NCI-H82 treated with DMSO at 0.1 percent for 48 hours (cell line): ENCODE measurements at regions not wholly inside any gene's neighbourhood (a gene's known extent, or its start where the extent isn't known, plus 50 kb on each side); places are given as distances from the start of the nearest gene placed in this dataset.
"Not testable (repeated sequence)": the region's sequence is repeated elsewhere in the genome, so short reads cannot be mapped to it uniquely, and the experiment has no call there.

Experiments used
- DNase-seq: peaks from one replicate; lab custom pipeline; 2025; ENCODE audit not compliant: unreplicated experiment; lab: John Stamatoyannopoulos, UW

GRCh38 chr2:129361688-129362087 is 617.8 kb upstream of the RAB6C start:
- DNase-seq = no peak

DNA sequence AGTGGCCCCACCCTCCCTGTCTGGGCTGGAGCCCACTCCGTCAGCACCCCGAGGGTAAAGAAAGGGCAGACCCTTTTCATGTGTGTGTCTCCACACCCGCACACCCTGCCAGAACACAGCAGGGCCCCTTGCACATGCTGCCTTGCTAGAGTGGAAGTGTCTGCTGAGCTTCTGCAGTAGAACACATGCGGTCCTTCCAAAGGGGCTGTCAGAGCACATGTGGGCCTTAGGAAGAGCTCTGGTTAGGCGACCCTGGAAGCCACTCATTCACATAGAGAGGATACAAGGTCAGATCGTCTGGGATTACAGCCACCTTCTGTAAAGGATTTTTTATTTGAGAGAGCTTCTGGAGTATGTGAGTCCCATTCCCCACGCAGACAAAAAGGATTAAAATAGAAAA is 613.2 kb upstream of the RAB6C start:
- DNase-seq = no peak

DNA sequence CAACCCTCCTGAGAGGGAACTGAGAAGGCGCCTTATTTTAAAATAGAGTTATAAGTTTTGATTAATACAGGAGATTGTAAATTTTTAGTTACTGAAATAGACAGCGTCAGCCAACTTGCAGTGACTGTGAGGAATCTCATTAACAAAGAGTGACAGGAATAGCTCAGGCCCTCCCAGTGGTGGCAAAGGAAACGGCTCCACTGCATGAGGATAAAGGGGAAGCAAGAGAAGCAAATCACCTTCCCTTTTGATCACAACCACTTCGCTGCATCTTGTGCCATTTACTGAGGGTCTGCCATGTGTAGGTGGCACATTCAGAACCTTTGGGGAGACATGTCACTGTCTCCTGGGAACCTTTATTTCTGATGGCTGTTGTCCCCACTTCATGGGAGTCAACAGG is 612.4 kb upstream of the RAB6C start:
- no peak for DNase-seq

DNA sequence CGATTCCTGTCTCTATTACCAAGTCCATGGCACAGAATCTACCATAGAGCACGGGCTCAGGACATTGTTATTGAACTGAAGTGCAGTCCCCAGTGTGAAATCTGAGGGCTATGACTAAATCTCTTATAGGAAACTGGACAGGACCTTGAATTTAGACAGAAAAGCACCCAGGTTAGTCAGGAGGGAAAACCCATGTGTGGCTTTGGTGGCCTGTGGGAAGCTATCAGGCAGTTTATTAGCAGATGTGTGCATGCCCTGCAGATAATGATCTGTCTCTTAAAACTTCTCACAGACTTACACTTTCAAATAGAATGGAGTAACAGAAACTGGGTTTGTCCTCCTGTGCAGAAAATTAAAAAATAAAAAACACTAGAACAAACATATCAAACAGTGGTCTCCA is 610.0 kb upstream of the RAB6C start:
- no peak for DNase-seq

- no peak for DNase-seq
Measured at GRCh38 chr2:129374452-129374851, 605.0 kb upstream of the RAB6C start.

GRCh38 chr2:129375632-129376425 is 603.6 kb upstream of the RAB6C start:
- no peak for DNase-seq

DNA sequence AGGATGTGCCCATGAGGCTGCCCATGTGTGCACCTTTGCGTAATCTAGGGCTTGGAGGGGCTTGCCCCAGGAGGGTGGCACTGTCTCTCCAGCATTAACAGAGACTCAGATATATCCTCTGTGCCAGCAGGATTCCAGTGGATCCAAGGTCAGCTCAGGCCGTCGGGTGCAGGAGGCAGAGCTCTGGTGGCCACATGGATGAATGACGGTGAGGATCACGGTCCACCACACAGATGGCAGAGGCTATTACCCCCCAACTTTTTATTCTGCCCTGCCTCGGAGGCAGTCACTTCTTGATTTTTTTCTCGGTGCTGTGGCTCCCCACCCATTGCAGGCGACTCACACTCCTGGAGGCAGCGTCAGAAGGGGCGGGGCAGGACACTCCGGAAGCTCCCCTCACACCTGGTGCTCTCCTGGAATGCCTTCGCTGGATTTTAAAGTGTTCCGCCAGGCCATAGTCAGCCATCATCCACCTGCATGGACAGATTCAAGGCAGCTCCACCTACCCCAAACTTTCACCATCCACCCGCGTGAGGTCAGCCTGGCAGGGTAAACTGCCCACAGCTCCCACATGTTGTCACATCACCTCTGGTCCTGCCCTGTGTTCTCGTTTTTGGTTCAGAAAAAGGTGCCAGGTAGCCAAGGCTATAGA is 602.9 kb upstream of the RAB6C start:
- DNase-seq = no peak

DNA sequence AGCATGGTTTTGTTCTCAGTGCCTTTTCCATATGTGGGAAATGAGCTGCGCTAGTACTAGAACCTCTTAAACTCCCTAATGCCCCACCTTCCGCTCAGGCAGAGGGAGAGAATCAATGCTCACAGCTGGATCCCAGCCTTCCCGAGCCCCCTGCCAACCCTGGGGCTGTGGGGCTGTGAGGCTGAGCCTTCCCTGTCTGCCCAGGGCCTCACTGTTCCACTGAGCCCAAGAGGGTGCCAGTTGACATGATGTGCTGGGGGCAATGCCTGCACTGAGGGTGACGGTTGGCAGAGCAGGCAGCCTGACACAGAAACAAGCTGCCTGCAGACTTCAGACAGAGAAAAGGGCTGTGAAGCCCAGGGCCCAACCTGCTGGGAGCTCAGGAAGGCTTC is 602.4 kb upstream of the RAB6C start:
- no peak for DNase-seq

GRCh38 chr2:129378186-129378585 is 601.3 kb upstream of the RAB6C start:
- DNase-seq = no peak

- no peak for DNase-seq
Measured at GRCh38 chr2:129379411-129379810, 600.1 kb upstream of the RAB6C start.

GRCh38 chr2:129381789-129382188 is 597.7 kb upstream of the RAB6C start:
- DNase-seq = no peak

DNA sequence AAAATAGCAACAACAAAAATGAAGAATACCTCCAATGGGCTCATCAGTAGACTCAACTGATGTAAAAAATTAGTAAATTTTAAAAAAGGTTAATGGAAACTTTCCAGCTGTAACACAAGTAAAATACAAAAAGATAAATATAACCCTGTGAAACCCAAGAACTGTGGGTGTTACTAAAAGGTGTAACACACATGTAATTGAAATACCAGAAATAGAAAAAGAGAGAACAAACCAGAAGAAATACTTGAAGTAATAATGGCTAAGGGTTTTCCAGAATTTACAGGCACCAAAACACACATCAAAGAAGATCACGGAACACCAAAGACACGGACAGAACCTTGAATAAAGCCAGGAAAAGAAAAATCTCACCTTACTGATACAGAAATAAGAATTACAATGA is 590.6 kb upstream of the RAB6C start:
- no peak for DNase-seq

GRCh38 chr2:129393816-129394215 is 585.6 kb upstream of the RAB6C start:
- no peak for DNase-seq

GRCh38 chr2:129396980-129397599 is 582.4 kb upstream of the RAB6C start:
- DNase-seq = no peak

GRCh38 chr2:129400826-129401225 is 578.6 kb upstream of the RAB6C start:
- DNase-seq = no peak

- no peak for DNase-seq
Measured at GRCh38 chr2:129402076-129402475, 577.4 kb upstream of the RAB6C start.

- no peak for DNase-seq
Measured at GRCh38 chr2:129404000-129404685, 575.3 kb upstream of the RAB6C start.

DNA sequence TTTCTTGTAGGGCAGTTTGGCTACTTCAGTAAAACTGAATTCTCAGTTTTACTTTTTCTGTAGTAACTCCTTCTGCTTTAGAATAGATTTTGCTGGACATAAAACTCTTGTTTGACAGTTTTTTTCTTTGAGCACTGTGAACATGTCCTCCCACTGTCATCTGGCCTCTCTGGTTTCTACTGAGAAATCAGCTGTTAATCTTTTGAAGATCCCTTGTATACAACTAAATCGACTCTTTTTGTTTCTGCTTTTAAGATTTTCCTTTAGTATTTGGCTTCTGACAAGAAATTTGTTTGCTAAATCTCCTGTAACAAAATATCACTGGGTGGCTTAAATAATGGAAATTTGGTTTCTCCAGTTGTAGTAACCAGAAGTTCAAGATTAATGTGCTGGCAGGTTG is 570.9 kb upstream of the RAB6C start:
- DNase-seq = no peak

- DNase-seq = not testable (repeated sequence)
Measured at GRCh38 chr2:129417041-129417440, 562.4 kb upstream of the RAB6C start.

GRCh38 chr2:129422028-129422427 is 557.4 kb upstream of the RAB6C start:
- DNase-seq = no peak

DNA sequence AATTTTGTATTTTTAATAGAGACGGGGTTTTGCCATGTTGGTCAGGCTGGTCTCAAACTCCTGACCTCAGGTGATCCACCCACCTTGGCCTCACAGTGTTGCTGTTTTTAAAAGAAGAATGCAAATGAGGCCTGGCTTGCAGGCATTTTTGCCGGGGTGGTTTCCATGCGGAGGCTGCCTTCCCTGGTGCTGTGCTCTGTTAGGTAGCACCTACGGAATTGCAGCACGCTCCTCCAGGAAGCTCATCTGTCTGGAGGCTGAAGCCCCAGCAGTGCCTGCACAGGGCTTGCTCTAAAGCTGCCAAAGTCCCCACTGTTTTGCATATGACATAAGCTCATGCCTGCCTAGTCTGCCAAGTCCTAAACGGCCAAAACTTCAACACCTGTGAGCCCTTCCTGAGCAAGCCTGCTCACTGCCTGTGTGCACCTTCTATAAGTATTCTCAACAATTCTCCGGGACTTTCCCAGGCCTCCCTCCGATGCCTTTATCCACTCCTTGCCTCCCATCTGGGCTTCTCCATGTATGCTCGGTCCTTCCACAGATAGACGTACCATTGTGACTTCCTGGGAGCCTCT is 551.3 kb upstream of the RAB6C start:
- DNase-seq = no peak
